Right lobe of liver (tissue), 4 donors: ENCODE measurements at regions not wholly inside any gene's neighbourhood (a gene's known extent, or its start where the extent isn't known, plus 50 kb on each side); places are given as distances from the start of the nearest gene placed in this dataset.

ENCODE experiments used
- POLR2A ChIP-seq: fragments of 450-650 bp; IDR thresholded peaks from one replicate; pipeline ENCODE4 v1.6.1; 2017; ENCODE audit warnings: antibody characterized with exemption, mild to moderate bottlenecking
- TF ChIP-seq, protein P1 (sequence below), 4 donors: fragments of 200-600 bp in 3 of 4; fragments of 450-650 bp in 1 of 4; IDR thresholded peaks; one replicate each; pipeline versions ENCODE4 v1.5.1 to v1.8.0; 2016 to 2022; ENCODE audit warnings: antibody characterized with exemption in 4 of 4, mild to moderate bottlenecking in 2 of 4
- donor health status: DM: no; HTN: no; CAD: no.
- donor health status: DM: no; HTN: no; CAD: no.
- donor health status: DM: no; HTN: yes; CAD: no.

DNA sequence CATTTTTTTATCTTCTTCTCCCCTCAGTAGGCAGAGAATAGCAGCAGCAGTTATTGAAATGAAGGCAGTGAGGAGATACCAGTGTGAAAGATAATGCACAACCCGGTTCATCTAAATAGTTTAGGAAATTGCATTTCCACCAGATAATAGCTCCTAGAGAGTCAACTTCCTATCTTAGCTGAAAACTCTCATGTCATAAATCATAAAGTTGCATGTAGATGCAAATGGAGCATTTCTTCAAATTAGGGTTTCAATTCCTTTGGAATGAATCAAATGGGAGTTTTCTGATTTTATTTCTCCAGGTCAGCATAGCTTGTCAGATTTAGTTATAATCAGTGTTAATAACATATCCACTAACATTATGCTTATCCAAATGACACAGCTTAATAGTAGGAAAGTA, 335.3 kb downstream of the CNTNAP4 start:
- TF ChIP-seq, protein P1, sequence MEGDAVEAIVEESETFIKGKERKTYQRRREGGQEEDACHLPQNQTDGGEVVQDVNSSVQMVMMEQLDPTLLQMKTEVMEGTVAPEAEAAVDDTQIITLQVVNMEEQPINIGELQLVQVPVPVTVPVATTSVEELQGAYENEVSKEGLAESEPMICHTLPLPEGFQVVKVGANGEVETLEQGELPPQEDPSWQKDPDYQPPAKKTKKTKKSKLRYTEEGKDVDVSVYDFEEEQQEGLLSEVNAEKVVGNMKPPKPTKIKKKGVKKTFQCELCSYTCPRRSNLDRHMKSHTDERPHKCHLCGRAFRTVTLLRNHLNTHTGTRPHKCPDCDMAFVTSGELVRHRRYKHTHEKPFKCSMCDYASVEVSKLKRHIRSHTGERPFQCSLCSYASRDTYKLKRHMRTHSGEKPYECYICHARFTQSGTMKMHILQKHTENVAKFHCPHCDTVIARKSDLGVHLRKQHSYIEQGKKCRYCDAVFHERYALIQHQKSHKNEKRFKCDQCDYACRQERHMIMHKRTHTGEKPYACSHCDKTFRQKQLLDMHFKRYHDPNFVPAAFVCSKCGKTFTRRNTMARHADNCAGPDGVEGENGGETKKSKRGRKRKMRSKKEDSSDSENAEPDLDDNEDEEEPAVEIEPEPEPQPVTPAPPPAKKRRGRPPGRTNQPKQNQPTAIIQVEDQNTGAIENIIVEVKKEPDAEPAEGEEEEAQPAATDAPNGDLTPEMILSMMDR (IDR thresholded peaks at IDR 0.05) = no peak
- no peak for TF ChIP-seq POLR2A
